H1 (cell line): ENCODE measurements at regions not wholly inside any gene's neighbourhood (a gene's known extent, or its start where the extent isn't known, plus 50 kb on each side); places are given as distances from the start of the nearest gene placed in this dataset.

Experiments used
- CTCF ChIA-PET: fragments of 300-600 bp; sonication (Branson Sonifier 250); formaldehyde crosslinking; loops from one replicate; lab custom pipeline; 2021; ENCODE audit not compliant: partially characterized antibody; lab: Charles Lee
- POLR2A ChIA-PET: fragments of 300-600 bp; sonication (Branson Sonifier 250); formaldehyde crosslinking; loops from one replicate; lab custom pipeline; 2021; ENCODE audit warnings: inconsistent platforms; ENCODE audit not compliant: partially characterized antibody; lab: Charles Lee
- DNase-seq, 2 experiments: peaks; one replicate each; pipeline versions ENCODE4 v3.0.0 to v3.0.0-alpha.2; 2010 to 2022; ENCODE audit warnings: low spot score in 2 of 2, low read depth in 1 of 2, mixed read lengths in 1 of 2
- FAIRE-seq: peaks from 2 replicates; lab custom pipeline; 2011; peaks lifted over from hg19 to GRCh38; lab: Jason Lieb, UNC
- H2AFZ ChIP-seq: 2 replicates; pipeline ENCODE4 v1.8.1; 2012; ENCODE audit warnings: low read length, inconsistent platforms
- H2AK5ac ChIP-seq: 2 replicates; pipeline ENCODE4 v1.6.1; 2013; ENCODE audit warnings: low read depth, low read length
- H2BK120ac ChIP-seq: replicated peaks from 2 replicates; pipeline ENCODE3; 2013; ENCODE audit warnings: low read depth, low read length, inconsistent platforms
- H2BK12ac ChIP-seq: 2 replicates; pipeline ENCODE4 v1.6.1; 2013; ENCODE audit warnings: low read depth, low read length
- H2BK15ac ChIP-seq: 2 replicates; pipeline ENCODE4 v1.6.1; 2013; ENCODE audit warnings: low read length
- H2BK20ac ChIP-seq: 2 replicates; pipeline ENCODE4 v1.6.1; 2013; ENCODE audit warnings: low read length
- H2BK5ac ChIP-seq: 2 replicates; pipeline ENCODE4 v1.6.1; 2013; ENCODE audit warnings: low read depth, low read length
- H3K14ac ChIP-seq: 2 replicates; pipeline ENCODE4 v1.6.1; 2013; ENCODE audit warnings: inconsistent platforms; ENCODE audit not compliant: insufficient read length
- H3K18ac ChIP-seq: 2 replicates; pipeline ENCODE4 v1.6.1; 2013; ENCODE audit warnings: low read length; ENCODE audit errors: extremely low read depth
- H3K23ac ChIP-seq: 2 replicates; pipeline ENCODE4 v1.6.1; 2013; ENCODE audit warnings: inconsistent platforms; ENCODE audit not compliant: insufficient read length
- H3K23me2 ChIP-seq: 2 replicates; pipeline ENCODE4 v1.6.1; 2013; ENCODE audit warnings: low read depth, low read length
- H3K27ac ChIP-seq: 2 replicates; pipeline ENCODE4 v1.6.1; 2011; ENCODE audit warnings: low read depth, low read length, inconsistent platforms
- H3K27me3 ChIP-seq, 4 experiments: replicated peaks in 1 of 4; 1 replicate in 1 of 4; 2 replicates in 3 of 4; pipeline versions ENCODE4 v1.6.1 to v1.8.1; 2011 to 2013; ENCODE audit warnings: low read length in 3 of 4, mild to moderate bottlenecking in 3 of 4, inconsistent platforms in 2 of 4, mixed read lengths in 2 of 4, moderate library complexity in 1 of 4; ENCODE audit not compliant: control insufficient read depth in 3 of 4, insufficient read depth in 3 of 4; ENCODE audit errors: extremely low read depth in 1 of 4
- H3K36me3 ChIP-seq, 4 experiments: 2 replicates each; pipeline versions ENCODE4 v1.6.1 to v1.8.1; 2011 to 2013; ENCODE audit warnings: mild to moderate bottlenecking in 4 of 4, low read length in 3 of 4, moderate library complexity in 2 of 4, control low read depth in 1 of 4, inconsistent platforms in 1 of 4; ENCODE audit not compliant: insufficient read depth in 4 of 4, control insufficient read depth in 2 of 4
- H3K4ac ChIP-seq: replicated peaks from 2 replicates; pipeline ENCODE3; 2013; ENCODE audit warnings: low read length, low read depth, mixed read lengths, inconsistent platforms; ENCODE audit not compliant: insufficient read length
- H3K4me1 ChIP-seq, 4 experiments: replicated peaks in 1 of 4; 1 replicate in 1 of 4; 2 replicates in 3 of 4; pipeline versions ENCODE4 v1.6.1 to v1.8.1; 2011 to 2013; ENCODE audit warnings: low read length in 3 of 4, inconsistent platforms in 2 of 4, mixed read lengths in 1 of 4; ENCODE audit not compliant: insufficient read depth in 4 of 4, control insufficient read depth in 3 of 4
- H3K4me2 ChIP-seq, 2 experiments: 2 replicates each; pipeline versions ENCODE4 v1.6.1 to v1.8.1; 2011 to 2013; ENCODE audit warnings: low read depth in 2 of 2, low read length in 2 of 2, control low read depth in 1 of 2, inconsistent platforms in 1 of 2, mild to moderate bottlenecking in 1 of 2; ENCODE audit not compliant: insufficient read depth in 1 of 2
- H3K4me3 ChIP-seq, 4 experiments: fragments of 200-600, 300-600 bp in 1 of 4; sonication (generic), shearing (Covaris generic), sonication (Bioruptor Twin) in 1 of 4; 2 replicates each; pipeline versions ENCODE4 v1.5.1 to v1.8.1; 2011 to 2016; ENCODE audit warnings: low read length in 4 of 4, low read depth in 3 of 4, control low read depth in 2 of 4, inconsistent platforms in 2 of 4, mild to moderate bottlenecking in 2 of 4, mixed read lengths in 1 of 4, moderate library complexity in 1 of 4; ENCODE audit not compliant: insufficient read depth in 2 of 4; ENCODE audit errors: extremely low read depth in 1 of 4
- H3K56ac ChIP-seq: replicated peaks from 2 replicates; pipeline ENCODE3; 2013; ENCODE audit warnings: low read depth, mild to moderate bottlenecking, mixed read lengths, low read length, inconsistent platforms; ENCODE audit not compliant: insufficient read length
- H3K79me1 ChIP-seq: 2 replicates; pipeline ENCODE4 v1.6.1; 2013; ENCODE audit warnings: low read depth, low read length, control low read depth
- H3K79me2 ChIP-seq, 2 experiments: 2 replicates each; pipeline versions ENCODE4 v1.6.1 to v1.8.1; 2012 to 2013; ENCODE audit warnings: low read length in 2 of 2, mild to moderate bottlenecking in 2 of 2, inconsistent platforms in 1 of 2; ENCODE audit not compliant: insufficient read depth in 2 of 2, control insufficient read depth in 1 of 2
- H3K9ac ChIP-seq, 4 experiments: replicated peaks in 1 of 4; 1 replicate in 1 of 4; 2 replicates in 3 of 4; pipeline versions ENCODE4 v1.6.1 to v1.8.1; 2011 to 2013; ENCODE audit warnings: low read depth in 3 of 4, low read length in 3 of 4, control low read depth in 2 of 4, mild to moderate bottlenecking in 2 of 4, moderate library complexity in 2 of 4, inconsistent platforms in 1 of 4; ENCODE audit errors: extremely low read depth in 1 of 4
- H3K9me3 ChIP-seq, 2 experiments: 2 replicates each; pipeline versions ENCODE4 v1.6.1 to v1.8.1; 2012 to 2013; ENCODE audit warnings: mild to moderate bottlenecking in 2 of 2, moderate library complexity in 2 of 2, control low read depth in 1 of 2, inconsistent platforms in 1 of 2, low read depth in 1 of 2, low read length in 1 of 2, mixed read lengths in 1 of 2; ENCODE audit not compliant: insufficient read depth in 2 of 2
- H4K20me1 ChIP-seq, 2 experiments: replicated peaks in 1 of 2; 2 replicates each; pipeline versions ENCODE3 to v1.8.1; 2011 to 2013; ENCODE audit warnings: inconsistent platforms in 2 of 2, low read length in 2 of 2, mild to moderate bottlenecking in 1 of 2; ENCODE audit not compliant: insufficient read depth in 2 of 2, control insufficient read depth in 1 of 2
- H4K5ac ChIP-seq: 2 replicates; pipeline ENCODE4 v1.6.1; 2013; ENCODE audit warnings: low read length, low read depth, mixed read lengths, inconsistent platforms; ENCODE audit not compliant: insufficient read length
- H4K8ac ChIP-seq: 2 replicates; pipeline ENCODE4 v1.8.0; 2013; ENCODE audit warnings: mild to moderate bottlenecking, moderate library complexity, low read length, inconsistent platforms; ENCODE audit not compliant: insufficient read depth; ENCODE audit errors: extremely low read depth
- H4K91ac ChIP-seq: replicated peaks from 2 replicates; pipeline ENCODE3; 2013; ENCODE audit warnings: low read length, mixed read lengths, inconsistent platforms; ENCODE audit not compliant: insufficient read length
- BACH1 ChIP-seq: IDR thresholded peaks from 2 replicates; pipeline ENCODE4 v1.6.1; 2012; ENCODE audit warnings: low read length, improper control_type of control experiment
- CBX5 ChIP-seq: fragments of 300-800, 300-1000 bp; sonication (generic); IDR thresholded peaks from 2 replicates; pipeline ENCODE4 v1.7.1; 2016; ENCODE audit warnings: antibody characterized with exemption, low read length, low read depth
- FOSL1 ChIP-seq: IDR thresholded peaks from 2 replicates; pipeline ENCODE4 v1.6.1; 2011; ENCODE audit warnings: mild to moderate bottlenecking, low read depth, low read length, moderate library complexity; ENCODE audit not compliant: insufficient read depth
- GTF2F1 ChIP-seq: IDR thresholded peaks from 2 replicates; pipeline ENCODE4 v1.6.1; 2012; ENCODE audit warnings: low read depth, low read length, improper control_type of control experiment, borderline replicate concordance
- POLR2AphosphoS5 ChIP-seq: IDR thresholded peaks from 2 replicates; pipeline ENCODE4 v1.6.1; 2011; ENCODE audit warnings: low read depth, low read length
- RXRA ChIP-seq: IDR thresholded peaks from 2 replicates; pipeline ENCODE4 v1.6.1; 2011; ENCODE audit warnings: low read depth, mild to moderate bottlenecking, low read length, moderate library complexity; ENCODE audit not compliant: insufficient read depth
- SIN3A ChIP-seq, 2 experiments: IDR thresholded peaks in 1 of 2; conservative IDR thresholded peaks in 1 of 2; 2 replicates each; pipeline ENCODE4 v1.6.1; 2011 to 2012; ENCODE audit warnings: low read length in 2 of 2, improper control_type of control experiment in 1 of 2, low read depth in 1 of 2, mild to moderate bottlenecking in 1 of 2
- SIX5 ChIP-seq: IDR thresholded peaks from 2 replicates; pipeline ENCODE4 v1.6.1; 2011; ENCODE audit warnings: mild to moderate bottlenecking, low read depth, low read length
- SP1 ChIP-seq: IDR thresholded peaks from 2 replicates; pipeline ENCODE4 v1.6.1; 2011; ENCODE audit warnings: low read depth, low read length
- SP4 ChIP-seq: IDR thresholded peaks from 2 replicates; pipeline ENCODE4 v1.6.1; 2012; ENCODE audit warnings: low read length, inconsistent platforms
- SUZ12 ChIP-seq: fragments of 200-600 bp; sonication (generic); IDR thresholded peaks from 2 replicates; pipeline ENCODE4 v1.6.1; 2012; ENCODE audit warnings: mild to moderate bottlenecking, inconsistent platforms, low read length, moderate library complexity, mixed read lengths
- WGBS, 2 experiments: shearing (Covaris generic) in 1 of 2; methylation state at CpG; one replicate each; pipeline versions ENCODE4 v1.1.6 to v1.1.7; 2013 to 2015; ENCODE audit warnings: low lambda C conversion rate in 2 of 2, mixed read lengths in 2 of 2, inconsistent platforms in 1 of 2, low coverage in 1 of 2, missing lambda C conversion rate in 1 of 2; ENCODE audit not compliant: insufficient replicate concordance in 2 of 2, insufficient coverage in 1 of 2, insufficient read length in 1 of 2; ENCODE audit errors: extremely low coverage in 1 of 2, missing lambda C conversion rate in 1 of 2; 5-methylcytosine and 5-hydroxymethylcytosine counted together
- TF ChIP-seq, protein P1 (sequence below): IDR thresholded peaks from 2 replicates; pipeline ENCODE4 v1.6.1; 2012; ENCODE audit warnings: low read length, inconsistent platforms
- TF ChIP-seq, protein P2 (sequence below): IDR thresholded peaks from 2 replicates; pipeline ENCODE4 v1.6.1; 2011; ENCODE audit warnings: low read depth, mild to moderate bottlenecking, low read length; ENCODE audit not compliant: insufficient read depth

GRCh38 chr4:100948911-100949310 lies 398.4 kb downstream of the PPP3CA start:
- H3K79me1 ChIP-seq: no peaks in the 10 kb centered on the region
- H4K5ac ChIP-seq: no peak overlapping the region
- H3K27ac ChIP-seq: no peak overlapping the region
- H4K8ac ChIP-seq: no peak overlapping the region
- H2BK20ac ChIP-seq: no peak overlapping the region
- no peak overlapping the region for H3K4ac ChIP-seq
- no peak for TF ChIP-seq SUZ12
- TF ChIP-seq SIN3A (conservative IDR thresholded peaks at IDR 0.05 in 1 of 2, IDR thresholded peaks at IDR 0.05 in 1 of 2; ENCODE audit: low read depth in 1 of 2, low read length in 2 of 2): no peak
- TF ChIP-seq RXRA: no peak
- TF ChIP-seq, protein P1, sequence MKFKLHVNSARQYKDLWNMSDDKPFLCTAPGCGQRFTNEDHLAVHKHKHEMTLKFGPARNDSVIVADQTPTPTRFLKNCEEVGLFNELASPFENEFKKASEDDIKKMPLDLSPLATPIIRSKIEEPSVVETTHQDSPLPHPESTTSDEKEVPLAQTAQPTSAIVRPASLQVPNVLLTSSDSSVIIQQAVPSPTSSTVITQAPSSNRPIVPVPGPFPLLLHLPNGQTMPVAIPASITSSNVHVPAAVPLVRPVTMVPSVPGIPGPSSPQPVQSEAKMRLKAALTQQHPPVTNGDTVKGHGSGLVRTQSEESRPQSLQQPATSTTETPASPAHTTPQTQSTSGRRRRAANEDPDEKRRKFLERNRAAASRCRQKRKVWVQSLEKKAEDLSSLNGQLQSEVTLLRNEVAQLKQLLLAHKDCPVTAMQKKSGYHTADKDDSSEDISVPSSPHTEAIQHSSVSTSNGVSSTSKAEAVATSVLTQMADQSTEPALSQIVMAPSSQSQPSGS: no peak
- TF ChIP-seq, protein P2, sequence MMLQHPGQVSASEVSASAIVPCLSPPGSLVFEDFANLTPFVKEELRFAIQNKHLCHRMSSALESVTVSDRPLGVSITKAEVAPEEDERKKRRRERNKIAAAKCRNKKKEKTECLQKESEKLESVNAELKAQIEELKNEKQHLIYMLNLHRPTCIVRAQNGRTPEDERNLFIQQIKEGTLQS: no peak
- TF ChIP-seq SP4: no peak
- no peak for TF ChIP-seq FOSL1
- no peak for TF ChIP-seq BACH1
- no peak for TF ChIP-seq GTF2F1
- TF ChIP-seq SP1: no peak
- no peak for TF ChIP-seq POLR2AphosphoS5
- no peak for TF ChIP-seq SIX5
- TF ChIP-seq CBX5: no peak
- no peaks in the 10 kb centered on the region for H3K36me3 ChIP-seq
- FAIRE-seq: no peak
- ChIA-PET POLR2A (no interaction called here), CTCF (interaction anchor here (0.9 kb wide), 1 partner anchor 15 kb away, joined by 3 read pairs; no protein-coding TSS in a partner anchor)
- H3K27me3 ChIP-seq: no peaks in the 10 kb centered on the region; a peak in 1 of 7 replicates
- no peak overlapping the region for H2BK15ac ChIP-seq
- no peak overlapping the region for H3K23ac ChIP-seq
- H3K18ac ChIP-seq: no peak overlapping the region
- H3K4me2 ChIP-seq: no peak overlapping the region
- H2AFZ ChIP-seq: no peak overlapping the region
- WGBS, 2 experiments: 88% methylated on average over 4 of the region's 4 CpGs; no CpG with 5 or more reads in 1 of the 2 experiments
- H3K4me3 ChIP-seq: no peak overlapping the region
- H3K23me2 ChIP-seq: peaks cover 2% of the 10 kb centered on the region; the same call in 1 of the 2 replicates
- H4K20me1 ChIP-seq: no peaks in the 10 kb centered on the region
- no peak overlapping the region for H3K14ac ChIP-seq
- no peak overlapping the region for H2BK120ac ChIP-seq
- no peak overlapping the region for H4K91ac ChIP-seq
- no peaks in the 10 kb centered on the region for H3K4me1 ChIP-seq
- H3K56ac ChIP-seq: no peak overlapping the region
- DNase-seq: no peak
- no peaks in the 10 kb centered on the region for H3K79me2 ChIP-seq
- no peak overlapping the region for H2BK5ac ChIP-seq
- H2AK5ac ChIP-seq: no peak overlapping the region
- no peak overlapping the region for H2BK12ac ChIP-seq
- no peaks in the 10 kb centered on the region for H3K9me3 ChIP-seq
- no peak overlapping the region for H3K9ac ChIP-seq
